ENCODE measurements at regions not wholly inside any gene's neighbourhood (a gene's known extent, or its start where the extent isn't known, plus 50 kb on each side); places are given as distances from the start of the nearest gene placed in this dataset.

GRCh38 chr3:176554791-176555654, 642.3 kb downstream of the TBL1XR1 start:
- peak; percentile 31 for DNase-seq (ENCODE audit: low spot score)

- peak; percentile 60 for DNase-seq (ENCODE audit: low spot score)
Observed at GRCh38 chr3:176554264-176554663, 643.0 kb downstream of the TBL1XR1 start.

DNA sequence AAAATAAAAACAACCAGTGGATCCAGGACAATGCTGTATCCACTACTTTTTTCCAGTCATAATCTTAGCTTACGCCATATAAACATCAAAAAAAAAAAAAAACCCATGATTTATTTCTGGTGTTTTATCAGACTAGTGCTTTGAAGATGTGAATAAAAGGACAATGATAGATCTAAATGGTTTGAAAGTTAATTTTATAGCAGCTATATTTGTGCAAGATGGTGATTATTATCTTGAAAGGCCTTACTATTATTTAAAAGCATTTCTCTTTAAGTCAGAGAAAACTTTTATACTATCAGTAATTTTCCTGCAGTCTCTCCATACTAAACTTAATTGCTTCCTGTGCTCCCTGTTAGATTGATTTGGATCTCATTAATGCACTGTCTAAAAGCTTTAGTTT, 670.3 kb downstream of the TBL1XR1 start:
- DNase-seq (ENCODE audit: low spot score), result no peak

- no peak for DNase-seq (ENCODE audit: low spot score)
Observed at GRCh38 chr3:176526225-176526624, 671.1 kb downstream of the TBL1XR1 start.

DNA sequence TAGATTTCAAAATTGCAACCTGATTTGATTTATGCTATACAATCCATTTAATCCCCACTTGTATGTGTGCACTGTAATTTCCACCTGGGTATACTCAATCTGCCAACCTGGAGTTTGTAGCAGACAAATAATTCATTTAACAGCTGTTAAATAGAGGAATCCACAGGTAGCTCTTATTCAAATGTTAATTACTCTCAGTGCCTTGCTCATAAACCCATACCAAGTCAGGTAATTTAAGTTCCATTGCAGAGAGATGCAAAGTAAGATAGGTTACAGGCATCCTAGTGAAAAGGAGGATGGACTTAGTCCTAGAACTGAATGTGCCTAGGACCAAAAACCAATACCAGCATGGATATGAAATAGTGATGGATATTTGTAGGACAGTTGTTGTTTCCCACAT, 674.2 kb downstream of the TBL1XR1 start:
- no peak for DNase-seq (ENCODE audit: low spot score)

DNA sequence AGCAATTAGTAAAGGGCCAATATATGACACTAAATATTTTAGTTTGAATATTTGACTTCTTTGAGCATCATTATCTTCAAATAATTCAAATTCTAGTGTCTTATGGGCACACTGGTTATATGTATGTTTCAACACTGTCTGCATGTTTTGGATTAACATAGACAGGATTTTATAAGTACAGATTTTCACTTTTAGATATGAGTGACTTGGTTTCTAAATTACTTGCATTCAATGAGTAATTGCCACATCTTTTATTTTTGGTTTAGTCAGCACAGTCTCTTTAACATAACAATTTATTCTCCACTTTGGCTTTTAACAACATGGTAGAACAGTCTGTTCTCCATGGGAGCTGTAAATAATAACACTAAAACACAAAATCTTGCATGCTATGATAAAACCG, 674.8 kb downstream of the TBL1XR1 start:
- DNase-seq (ENCODE audit: low spot score), result no peak

- DNase-seq (ENCODE audit: low spot score), result no peak
Observed at GRCh38 chr3:176521531-176522175, 675.6 kb downstream of the TBL1XR1 start.

DNA sequence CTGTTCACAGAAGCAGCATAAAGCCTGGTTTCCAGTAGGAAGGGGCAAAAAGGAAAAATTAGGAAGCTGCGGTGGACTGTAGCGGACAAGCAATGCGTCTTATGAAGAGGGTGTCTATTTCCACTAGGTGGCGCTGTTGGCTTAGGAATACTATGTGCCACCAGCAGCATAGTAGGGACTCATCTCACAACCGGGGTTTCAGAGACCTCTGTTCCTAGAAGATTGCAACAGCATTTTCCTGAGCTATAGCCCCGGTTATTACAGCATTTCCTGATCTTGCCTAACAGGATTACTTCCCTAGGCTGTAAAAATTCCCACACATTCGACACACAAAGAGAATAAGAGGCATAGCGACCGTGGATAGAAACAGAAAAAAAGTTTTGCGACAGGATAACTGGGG, 683.0 kb downstream of the TBL1XR1 start:
- no peak for DNase-seq (ENCODE audit: low spot score)

DNA sequence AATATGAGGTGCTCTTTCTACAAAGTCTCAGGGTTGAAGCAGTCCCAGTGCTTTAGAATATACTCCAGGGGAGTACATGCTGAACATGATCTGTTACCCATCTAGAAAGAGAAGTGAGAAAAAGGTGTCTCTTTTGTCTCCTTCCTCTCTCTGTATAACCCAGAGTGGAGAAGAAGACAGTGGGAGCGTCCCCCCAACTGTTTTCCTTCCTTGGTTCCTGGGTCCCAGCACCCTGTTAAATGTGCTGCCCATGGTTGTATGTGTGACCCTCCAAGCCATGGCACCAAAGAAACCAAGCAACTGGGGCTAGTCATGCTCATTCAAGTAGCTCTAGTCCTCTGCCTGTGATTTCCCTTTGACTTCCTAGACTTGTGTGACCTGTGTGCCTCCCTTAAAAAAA, 683.7 kb downstream of the TBL1XR1 start:
- DNase-seq (ENCODE audit: low spot score), result no peak

DNA sequence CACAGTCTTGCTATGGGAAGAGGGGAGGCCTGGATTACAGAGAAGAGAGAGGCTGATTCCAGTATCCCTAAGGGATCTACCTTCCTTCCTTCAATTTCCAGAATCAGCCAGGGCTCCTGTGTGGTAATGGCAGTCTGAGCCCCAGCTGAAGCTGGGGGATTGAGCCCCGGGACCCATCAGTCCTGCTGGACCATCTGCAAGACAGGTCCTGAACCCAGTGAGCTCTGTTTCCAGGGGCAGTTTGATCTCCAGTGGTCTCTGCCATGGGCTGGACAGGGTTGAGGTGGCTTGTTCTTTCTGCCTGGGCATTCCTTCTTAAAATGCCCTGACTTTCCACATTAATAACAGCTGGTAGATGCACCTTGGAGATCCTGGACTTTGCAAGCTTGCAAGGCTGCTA, 685.2 kb downstream of the TBL1XR1 start:
- no peak for DNase-seq (ENCODE audit: low spot score)

DNA sequence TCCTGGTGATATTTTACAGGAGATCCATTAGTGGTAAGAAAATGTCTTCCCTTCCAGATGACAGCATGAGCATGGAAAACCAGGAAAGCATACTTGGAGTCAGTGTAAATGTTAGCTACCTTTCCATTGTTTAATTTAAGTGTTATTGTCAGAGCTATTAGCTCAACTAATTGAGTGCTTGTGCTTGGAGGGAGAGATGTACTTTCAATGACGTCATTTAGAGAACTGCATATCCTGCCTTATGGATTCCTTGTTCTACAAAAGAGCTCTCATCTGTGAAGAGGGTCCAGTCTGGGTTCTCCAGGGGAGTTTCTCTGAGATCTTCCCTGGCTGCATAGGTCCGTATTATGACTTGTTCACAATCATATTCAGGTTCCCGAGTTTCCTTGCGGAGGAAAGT, 687.2 kb downstream of the TBL1XR1 start:
- DNase-seq (ENCODE audit: low spot score), result no peak

DNA sequence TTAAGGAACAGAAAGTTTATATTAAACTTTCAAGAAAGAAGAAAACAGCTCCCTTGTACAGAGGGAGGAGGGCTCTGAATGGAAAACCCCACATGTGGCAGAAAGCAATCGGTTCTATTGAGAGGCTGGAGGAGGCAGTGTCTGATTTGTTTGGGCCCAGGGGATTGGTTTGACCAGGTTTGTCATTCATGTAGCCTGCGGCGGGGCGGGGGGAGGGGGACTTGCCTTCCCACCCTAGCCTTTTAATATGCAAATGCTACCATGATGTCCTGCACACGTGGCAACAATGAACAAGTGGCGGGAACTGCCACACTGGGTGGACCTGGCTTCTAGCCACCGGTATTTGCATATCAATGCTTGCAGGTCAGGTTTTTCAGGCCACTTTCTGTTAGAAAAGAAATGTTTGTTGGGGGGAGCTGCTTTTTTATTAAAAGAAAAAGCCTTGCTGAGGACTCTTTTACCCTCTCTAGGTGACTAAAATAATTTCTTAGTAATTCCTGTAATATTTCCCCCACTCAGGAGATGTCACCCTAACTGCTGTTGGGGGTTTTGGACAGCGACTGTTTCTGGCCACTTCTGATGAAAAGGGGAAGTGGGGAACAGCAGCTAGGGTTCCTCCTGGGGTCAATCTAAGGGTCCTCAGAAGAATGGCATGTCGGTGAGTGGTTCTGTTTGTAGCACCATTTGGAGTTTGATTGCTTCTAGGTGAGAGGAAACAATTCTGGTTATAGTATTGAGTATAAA, 691.2 kb downstream of the TBL1XR1 start:
- DNase-seq (ENCODE audit: low spot score), result no peak

- no peak for DNase-seq (ENCODE audit: low spot score)
Observed at GRCh38 chr3:176491084-176491483, 706.2 kb downstream of the TBL1XR1 start.

DNA sequence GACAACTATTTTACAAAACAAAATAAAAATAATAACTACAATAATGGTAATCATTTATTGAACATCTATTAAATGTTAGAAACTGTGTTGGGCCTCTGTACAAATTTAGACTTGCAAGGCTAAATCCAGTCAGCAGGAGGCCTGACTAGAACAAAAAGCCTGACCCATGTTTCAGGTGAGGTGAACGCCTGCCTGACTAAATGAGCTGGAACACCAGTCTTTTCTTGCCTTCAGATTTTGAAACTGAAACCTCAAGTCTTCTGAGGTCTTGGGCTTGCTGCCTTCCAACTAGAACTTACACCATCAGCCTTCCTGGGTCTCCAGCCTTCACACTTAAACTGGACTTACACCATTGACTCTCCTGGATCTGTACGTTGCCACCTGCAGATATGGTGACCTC, 706.9 kb downstream of the TBL1XR1 start:
- DNase-seq (ENCODE audit: low spot score), result no peak

DNA sequence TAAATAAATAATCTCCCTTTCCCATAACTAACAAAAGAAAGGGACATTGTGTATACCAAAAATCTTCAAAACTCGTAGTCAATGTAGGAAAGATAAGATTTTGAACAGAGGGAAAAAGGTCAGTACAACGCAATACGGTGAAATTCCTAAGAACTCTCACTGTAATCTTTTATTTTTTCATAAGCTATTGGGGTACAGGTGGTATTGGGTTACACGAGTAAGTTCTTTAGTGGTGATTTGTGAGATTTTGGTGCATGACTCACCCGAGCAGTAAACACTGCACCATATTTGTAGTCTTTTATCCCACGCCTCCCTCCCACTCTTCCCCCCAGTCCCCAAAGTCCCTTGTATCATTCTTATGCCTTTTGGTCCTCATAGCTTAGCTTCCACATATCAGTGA, 718.0 kb downstream of the TBL1XR1 start:
- no peak for DNase-seq (ENCODE audit: low spot score)

- no peak for DNase-seq (ENCODE audit: low spot score)
Observed at GRCh38 chr3:176469694-176470205, 727.5 kb downstream of the TBL1XR1 start.

GRCh38 chr3:176463610-176464009, 733.7 kb downstream of the TBL1XR1 start:
- no peak for DNase-seq (ENCODE audit: low spot score)

- no peak for DNase-seq (ENCODE audit: low spot score)
Observed at GRCh38 chr3:176447369-176447768, 749.9 kb downstream of the TBL1XR1 start.

- DNase-seq (ENCODE audit: low spot score), result no peak
Observed at GRCh38 chr3:176442326-176442725, 755.0 kb downstream of the TBL1XR1 start.

GRCh38 chr3:176439729-176440128, 757.6 kb downstream of the TBL1XR1 start:
- DNase-seq (ENCODE audit: low spot score), result no peak

GRCh38 chr3:176431991-176432390, 765.3 kb downstream of the TBL1XR1 start:
- no peak for DNase-seq (ENCODE audit: low spot score)

GRCh38 chr3:176431038-176431418, 766.3 kb downstream of the TBL1XR1 start:
- DNase-seq (ENCODE audit: low spot score), result no peak
